GM11168 (cell line): ENCODE measurements at regions not wholly inside any gene's neighbourhood (a gene's known extent, or its start where the extent isn't known, plus 50 kb on each side); places are given as distances from the start of the nearest gene placed in this dataset.
"Not testable (repeated sequence)": the region's sequence is repeated elsewhere in the genome, so short reads cannot be mapped to it uniquely, and the experiment has no call there.

Source experiments
- in situ Hi-C: fragments of 300-500 bp; cut with MboI; formaldehyde crosslinking; loops from one replicate; pipeline ENCODE4 v1.12.0; 2022; ENCODE audit warnings: low sequenced_read_pairs; ENCODE audit not compliant: unreplicated experiment

DNA sequence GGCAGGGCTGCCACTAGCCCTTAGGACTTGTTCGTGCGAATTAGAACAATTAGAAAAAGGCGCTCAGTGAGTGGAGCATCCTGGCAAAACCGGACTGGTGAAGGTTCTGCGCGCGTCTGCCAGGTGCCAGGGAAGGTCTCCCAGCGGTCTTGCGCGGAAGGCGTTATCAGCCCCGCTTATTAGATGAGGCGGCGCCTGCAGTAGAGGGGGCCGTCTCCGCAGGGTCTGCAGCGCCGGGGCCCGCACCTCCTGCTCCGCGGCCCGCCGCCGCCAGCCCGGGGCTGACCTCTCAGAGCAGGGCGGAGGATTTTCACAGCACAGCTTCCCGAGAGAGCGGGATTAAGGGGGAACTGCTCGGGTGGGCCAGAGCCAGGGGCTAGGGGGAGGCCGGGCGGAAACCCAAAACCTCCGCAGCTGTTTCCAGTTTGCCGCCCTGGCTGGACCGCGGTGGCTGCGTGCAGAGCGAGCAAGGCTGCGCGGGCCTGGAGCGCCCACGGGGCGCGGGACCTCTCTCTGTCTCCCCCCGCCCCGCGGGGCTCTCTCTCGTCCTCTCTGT, 155.2 kb downstream of the FOXD2 start:
- in situ Hi-C loops = no loop called here

DNA sequence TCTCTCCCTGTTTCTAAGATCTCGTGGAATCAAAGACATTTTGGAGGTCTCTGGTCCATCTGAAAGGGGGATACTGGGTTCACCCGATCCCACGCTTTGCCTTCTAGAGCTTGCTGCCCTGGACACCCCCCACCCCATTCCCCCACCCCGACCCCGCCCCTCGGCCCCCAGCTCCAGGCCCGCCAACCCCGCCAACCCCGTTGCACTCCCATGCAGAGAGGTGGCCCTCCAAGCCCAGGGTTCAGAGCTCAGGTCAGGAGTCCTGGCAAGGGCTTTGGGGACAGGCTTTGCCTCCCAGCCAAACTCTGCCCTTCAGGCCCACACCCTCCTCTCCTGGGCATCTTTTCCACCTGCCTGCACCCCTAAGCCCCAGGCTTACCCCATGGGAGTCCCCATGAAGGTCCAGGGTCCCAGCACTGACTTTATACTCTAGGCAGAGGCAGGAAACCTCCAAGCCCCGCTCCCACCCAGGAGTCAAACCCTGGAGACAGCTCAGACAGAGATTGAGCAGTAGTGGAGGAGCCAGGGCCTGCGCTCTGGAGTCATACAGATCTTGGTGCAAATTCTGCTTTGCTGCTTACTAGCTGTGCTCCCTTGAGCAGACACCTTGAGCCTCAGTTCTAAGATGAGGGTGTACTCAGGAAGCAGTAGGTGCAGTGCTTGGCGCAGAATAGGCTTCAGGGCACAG, 155.9 kb downstream of the FOXD2 start:
- in situ Hi-C loops = no loop called here

DNA sequence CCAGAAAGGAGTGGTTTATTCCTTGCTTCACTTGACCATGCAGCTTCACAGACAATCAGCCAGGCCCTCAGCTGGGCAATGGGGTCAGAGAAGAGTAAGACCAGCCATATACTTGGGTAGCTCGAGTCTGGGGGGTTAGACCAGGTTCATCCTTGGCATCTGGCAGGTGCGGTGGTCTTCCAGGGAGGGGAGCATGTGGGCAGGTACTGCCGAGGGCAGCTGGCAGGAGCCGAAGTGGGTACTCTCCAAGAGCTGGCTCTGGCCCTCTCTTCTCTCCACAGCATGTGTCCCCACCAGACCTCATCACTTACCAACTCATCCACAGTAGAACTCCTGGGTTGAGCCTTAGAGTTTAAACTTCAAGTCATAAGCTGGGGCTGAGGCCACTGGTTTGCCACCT, 156.8 kb downstream of the FOXD2 start:
- in situ Hi-C loops = no loop called here

DNA sequence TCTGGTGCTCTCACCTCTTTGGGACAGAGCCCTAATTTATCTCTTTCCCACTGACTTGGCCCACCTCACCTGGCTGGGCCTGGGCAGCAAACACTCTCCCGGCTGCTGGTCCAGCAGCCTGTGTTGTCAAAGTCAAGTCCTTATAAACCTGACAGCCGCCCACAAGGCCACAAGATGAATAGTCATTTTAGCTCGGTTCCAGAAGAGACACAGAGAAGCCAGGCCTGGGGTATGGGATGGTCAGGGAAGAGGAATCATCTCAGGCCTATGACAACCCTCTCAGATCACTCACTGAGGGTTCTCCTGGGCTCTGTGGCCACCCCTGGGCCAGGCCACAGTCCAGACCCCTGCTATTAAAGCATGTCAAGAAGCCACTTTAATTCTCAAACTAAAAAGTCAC, 158.5 kb downstream of the FOXD2 start:
- in situ Hi-C loops = no loop called here

DNA sequence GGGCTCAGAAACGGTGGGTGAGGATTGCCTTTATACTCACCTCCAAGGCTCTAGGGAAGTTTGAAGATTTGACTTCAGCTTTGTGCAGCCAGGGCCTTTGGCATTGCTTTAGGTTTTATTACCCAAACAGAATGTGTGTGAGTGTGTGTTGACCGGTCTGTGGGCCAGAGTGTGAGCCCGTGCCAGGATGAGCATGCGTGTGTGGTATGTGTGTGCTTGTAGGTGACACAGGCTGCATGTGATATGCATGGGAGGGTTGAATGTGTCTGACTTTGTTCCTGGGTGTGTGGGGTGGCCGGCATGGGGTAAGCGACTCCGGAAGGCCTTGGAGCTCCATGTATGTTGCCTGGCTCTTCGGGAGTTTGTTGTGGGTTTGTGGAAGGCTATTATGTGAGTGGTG, 160.5 kb downstream of the FOXD2 start:
- in situ Hi-C loops = no loop called here

DNA sequence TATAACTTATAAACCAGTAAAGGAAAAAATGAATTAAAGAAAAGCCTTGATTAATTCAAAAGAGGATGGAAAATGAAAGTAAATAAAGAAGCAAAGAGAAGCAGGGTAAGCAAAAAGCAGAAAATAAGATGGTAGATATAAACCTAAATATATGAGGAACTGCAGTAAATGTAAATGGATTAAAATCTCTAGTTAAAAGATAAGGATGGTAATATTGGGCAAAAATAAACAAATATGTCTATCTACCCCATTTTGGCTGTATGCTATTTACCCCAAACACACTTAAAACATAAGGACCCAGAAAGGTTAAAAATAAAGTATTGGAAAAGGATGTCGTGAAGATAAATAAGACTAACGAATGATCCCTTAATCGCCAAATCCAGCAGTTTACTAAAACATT, 161.9 kb downstream of the FOXD2 start:
- in situ Hi-C loops = no loop called here

DNA sequence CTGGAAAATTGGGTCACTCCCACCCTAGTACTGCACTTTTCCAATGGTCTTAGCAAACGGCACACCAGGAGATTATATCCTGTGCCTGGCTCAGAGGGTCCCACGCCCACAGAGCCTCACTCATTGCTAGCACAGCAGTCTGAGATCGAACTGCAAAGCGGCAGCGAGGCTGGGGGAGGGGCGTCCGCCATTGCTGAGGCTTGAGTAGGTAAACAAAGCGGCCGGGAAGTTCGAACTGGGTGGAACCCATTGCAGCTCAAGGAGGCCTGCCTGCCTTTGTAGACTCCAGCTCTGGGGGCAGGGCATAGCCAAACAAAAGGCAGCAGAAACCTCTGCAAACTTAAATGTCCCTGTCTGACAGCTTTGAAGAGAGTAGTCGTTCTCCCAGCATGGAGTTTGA, 164.6 kb downstream of the FOXD2 start:
- in situ Hi-C loops = not testable (repeated sequence)

DNA sequence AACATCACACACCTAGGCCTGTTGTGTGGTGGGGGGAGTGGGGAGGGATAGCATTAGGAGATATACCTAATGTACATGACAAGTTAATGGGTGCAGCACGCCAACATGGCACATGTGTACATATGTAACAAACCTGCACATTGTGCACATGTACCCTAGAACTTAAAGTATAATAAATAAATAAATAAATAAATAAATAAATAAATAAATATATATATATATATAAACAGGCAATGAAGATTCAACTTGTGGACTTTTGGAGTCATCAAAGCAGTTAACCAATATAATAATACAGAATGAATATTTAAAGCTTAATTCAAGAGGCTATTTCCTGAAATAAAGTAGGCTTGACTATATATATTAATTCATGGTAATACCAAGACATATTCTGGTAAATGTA, 167.0 kb downstream of the FOXD2 start:
- in situ Hi-C loops = not testable (repeated sequence)

DNA sequence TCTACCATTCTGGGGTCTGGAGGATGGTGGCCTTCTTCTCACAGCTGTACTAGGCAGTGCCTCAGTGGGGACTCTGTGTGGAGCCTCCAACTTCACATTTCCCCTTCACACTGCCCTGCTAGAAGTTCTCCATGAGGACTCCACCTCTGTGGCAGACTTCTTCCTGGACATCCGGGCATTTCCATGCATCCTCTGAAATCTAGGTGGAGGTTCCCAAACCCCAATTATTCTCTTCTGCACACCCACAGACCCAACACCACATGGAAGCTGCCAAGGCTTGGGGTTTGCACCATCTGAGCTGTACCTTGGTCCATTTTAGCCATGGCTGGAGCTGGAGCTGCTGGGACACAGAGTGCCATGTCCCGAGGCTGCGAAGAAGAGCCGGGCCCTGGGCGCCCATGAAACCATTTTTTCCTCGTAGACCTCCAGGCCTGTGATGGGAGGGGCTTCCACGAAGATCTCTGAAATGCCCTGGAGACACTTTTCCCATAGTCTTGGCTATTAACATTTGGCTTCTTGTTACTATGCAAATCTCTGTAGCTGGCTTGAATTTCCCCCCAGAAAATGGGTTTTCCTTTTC, 170.5 kb downstream of the FOXD2 start:
- in situ Hi-C loops = no loop called here

DNA sequence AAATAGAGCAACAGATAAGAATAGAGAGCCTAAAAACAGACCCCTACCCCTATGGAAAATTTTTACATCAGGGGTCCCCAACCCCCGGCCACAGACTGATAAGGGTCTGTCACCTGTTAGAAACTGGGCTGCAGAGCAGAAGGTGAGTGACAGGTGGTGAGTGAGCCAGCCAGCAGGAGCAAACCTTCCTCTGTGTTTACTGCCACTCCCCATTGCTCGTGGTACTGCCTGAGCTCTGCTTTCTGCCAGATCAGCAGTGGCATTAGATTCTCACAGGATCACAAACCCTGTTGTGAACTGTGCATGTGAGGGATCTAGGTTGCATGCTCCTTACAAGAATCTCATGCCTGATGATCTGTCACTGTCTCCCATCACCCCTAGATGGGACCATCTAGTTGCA, 174.1 kb downstream of the FOXD2 start:
- in situ Hi-C loops = no loop called here

DNA sequence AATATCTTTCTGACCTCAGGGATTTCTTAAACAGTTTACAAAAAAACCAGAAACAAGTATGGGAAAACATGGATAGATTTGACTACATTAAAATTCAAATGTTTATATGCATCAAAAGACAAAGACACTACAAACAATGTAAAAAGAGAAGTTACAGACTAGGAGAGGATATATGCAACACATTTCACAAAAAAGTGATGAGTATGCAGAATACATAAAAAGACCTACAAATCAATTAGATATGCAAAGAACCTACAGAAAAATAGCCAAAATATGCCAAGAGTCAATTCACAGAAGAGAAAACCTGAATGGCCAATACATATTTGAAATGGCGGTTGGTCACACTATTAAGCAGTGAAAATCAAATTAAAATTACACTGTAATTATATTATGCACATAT, 175.0 kb downstream of the FOXD2 start:
- in situ Hi-C loops = no loop called here

DNA sequence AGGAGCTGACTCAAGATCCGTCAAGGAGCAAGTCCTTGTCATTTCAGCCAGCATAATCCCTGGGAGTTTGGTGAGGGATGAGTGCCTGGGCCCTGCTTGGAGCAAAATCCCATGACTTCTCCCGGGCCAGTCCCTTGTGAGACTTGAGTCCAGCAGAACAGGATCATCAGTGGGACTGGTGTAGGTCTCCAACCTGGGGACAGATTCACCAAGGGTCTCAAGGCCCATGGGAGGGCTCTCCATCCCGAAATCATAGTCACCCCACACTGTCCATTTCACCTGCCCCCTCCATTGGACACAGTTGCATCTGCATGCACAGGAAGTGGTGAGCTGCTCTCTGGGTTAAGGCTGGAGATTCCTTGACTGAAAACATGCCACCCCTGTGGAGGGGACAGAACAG, 178.2 kb downstream of the FOXD2 start:
- in situ Hi-C loops = no loop called here

DNA sequence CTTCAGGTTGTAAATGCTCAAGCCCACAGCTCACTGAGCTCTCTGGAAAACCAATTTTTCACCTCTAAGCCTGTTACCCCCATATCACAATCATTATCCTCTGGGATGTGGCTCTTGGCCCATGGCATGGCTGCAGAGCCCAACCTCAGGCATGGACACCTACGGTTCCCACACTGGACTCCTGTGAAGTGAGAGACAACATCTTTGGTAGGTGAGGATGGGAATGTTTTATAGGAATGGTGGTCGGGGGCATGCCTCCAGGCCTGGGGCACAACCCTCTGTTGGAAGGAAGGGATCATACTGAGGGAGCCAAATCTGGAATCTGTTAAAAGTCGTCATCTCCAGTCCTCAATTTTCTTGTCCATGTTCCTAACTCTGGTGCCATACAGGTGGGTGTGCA, 179.1 kb downstream of the FOXD2 start:
- in situ Hi-C loops = no loop called here

DNA sequence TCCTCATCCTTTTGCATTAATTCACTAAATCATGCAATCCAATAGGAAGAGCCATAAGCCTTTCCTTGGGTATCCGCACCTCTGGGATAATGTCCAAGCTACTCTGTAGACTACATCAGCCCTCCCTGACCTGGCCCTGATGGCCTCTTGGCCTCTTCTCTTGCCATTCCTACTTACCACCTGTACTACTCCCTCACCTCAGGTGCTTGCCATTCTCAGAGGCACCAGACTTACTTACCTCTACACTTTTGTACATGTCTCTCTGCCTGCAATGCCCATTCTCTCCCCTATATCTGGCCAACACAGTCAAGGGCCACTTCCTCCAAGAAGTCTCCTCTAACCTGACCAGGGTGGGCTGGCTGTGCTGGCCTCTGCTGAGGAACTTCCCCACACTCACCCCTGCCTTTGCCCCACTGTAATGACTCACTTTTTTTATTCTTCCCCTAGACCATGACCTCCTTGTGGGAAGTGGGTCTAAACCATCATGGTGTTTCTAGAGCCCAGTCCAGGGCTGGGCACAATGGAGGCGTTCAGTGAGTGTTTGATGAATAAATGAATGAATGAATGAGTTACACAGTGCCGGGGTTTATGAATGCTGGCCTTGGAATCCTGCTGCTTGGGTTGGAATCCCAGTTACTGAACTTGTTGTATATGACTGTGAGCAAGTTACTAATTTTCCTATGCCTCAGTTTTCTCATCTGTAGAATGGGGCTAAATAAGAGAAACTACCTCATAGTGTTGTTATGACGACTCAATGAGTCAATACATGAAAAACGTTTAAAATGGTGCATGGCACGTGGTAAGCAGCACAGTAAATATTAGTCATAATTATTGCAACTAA, 179.8 kb downstream of the FOXD2 start:
- in situ Hi-C loops = no loop called here

DNA sequence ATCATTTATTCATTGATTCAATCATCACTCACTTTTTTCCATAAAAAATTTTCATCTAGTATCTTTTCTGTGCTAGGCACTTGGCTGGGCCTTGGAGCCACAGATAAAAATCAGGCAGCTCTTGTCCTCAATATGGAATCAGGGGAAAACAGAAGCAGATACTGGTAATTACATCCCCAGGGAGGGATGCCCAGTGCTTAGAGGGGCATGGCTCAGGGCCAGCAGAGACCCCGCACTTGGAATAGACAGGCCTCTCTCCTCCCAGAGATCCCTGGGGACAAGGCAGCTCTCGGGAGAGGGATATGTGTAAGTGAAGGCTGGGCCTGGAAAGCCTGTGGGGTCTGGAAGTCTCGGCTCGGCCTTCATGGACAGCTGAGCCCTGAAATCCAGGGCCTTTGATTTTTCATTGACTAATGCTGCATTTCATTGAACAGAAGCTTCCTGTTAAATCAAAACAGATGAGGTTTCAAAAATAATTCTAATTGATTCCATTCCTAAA, 180.4 kb downstream of the FOXD2 start:
- in situ Hi-C loops = no loop called here

DNA sequence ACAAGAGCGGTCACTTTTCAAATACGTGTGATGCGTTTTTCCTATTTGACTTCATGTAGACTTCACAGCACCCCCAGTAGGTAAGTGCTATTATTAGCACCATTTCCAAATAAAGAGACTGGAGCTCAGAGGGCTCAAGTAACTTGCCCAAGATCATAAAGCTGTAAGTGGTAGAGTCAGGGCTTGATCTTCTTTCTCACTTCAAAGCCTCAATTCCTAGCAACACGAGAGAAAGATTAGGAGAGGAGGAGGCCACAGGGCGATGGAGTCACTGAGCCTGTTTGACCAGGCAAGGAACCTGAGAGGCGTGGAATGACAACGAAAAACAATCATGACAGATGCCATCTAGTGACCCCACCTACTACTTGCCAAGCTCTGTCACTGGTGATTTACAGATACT, 181.0 kb downstream of the FOXD2 start:
- in situ Hi-C loops = no loop called here

DNA sequence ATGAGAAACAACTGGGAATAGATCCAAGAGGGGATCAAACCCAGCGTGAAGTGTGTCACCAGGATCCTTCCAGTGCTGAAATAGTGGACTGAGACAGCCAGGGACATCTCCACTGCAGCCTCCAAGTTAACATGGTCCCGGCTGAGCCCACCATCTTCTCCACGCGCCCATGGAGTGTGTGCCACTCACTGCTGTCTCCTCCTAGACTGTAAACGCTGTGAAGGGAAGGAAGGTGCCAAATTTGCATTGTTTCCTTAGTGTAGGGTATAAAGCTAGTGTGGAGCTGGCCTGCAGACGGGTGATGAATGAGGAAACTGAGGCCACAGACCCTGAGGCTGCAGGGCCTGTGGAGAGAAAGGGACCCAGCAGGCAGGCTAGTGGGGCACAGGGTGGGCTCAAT, 183.6 kb downstream of the FOXD2 start:
- in situ Hi-C loops = no loop called here

DNA sequence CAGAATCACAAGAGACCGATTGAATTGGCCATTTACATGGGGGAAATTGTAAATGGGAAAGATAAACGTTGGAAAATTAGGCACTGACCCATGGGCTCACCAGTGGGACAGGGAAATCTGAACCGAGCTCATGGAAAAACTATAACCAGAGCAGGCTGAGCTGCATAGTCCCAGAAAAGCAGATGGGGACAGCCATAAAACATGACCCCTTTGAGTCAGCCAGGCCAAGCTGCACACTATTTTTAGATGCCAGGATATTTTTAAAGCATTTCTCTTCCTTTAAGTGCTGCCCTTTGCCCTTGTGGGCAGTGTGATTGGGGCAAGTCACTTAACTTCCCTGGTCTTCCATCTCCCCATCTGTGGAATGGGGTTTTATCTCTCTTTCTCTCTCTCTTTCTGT, 184.1 kb downstream of the FOXD2 start:
- in situ Hi-C loops = no loop called here

DNA sequence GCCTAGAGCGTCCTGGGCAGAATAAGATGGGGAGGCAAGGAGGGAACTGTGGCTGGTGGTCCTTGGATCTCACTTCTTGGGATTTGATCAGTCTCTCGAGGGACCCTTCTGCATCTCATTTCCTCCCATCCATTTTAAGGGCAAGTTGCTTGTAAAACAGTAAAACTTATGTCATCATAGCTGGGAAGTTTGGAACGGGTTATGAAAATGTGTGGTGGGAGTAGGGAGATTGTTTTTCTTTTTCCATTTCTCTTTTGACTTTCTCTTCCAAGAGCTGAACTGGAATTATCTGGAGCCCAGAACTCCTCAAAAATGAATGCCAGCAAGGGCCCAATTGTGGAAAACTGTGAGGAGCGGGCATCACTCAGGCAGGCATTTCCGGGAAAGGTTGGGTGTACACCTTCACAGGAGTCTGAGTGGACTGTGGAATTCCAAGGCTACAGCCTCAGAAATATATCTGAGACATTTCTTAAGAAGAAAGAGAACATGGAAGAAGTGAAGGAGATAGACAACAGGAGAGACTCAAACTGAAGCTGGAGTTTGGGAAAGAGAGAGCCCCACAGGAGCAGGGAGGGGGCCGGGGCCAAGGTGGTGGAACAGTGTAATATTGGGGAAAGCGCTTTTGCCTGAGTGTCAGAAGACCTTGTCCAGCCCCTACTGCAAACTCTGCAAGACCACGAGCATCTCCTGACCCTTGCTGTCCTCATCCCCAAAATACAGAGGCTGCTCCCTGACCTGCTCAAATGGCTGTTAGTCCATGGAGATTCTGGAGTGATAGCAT, 185.1 kb downstream of the FOXD2 start:
- in situ Hi-C loops = no loop called here

DNA sequence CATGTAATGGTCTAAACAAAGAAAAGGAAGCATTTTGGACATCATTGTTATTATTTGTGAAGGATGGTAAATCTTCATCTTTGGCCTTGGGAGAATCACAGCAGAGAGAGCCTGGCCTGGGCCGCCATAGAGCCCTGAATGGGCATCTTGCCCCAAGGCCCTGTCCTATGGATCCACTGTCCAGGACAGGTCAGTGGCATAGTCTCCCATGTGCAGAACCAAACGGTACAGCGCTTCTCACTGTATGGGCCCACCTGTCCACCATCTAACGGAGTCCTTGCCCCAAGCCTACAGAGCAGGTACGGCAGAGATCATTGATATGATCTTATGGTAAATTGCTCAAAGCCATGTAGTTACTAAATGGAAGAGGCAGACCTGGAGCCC, 185.7 kb downstream of the FOXD2 start:
- in situ Hi-C loops = no loop called here
